Thyroid gland (tissue), 4 donors: ENCODE measurements at regions not wholly inside any gene's neighbourhood (a gene's known extent, or its start where the extent isn't known, plus 50 kb on each side); places are given as distances from the start of the nearest gene placed in this dataset.
"Not testable (repeated sequence)": the region's sequence is repeated elsewhere in the genome, so short reads cannot be mapped to it uniquely, and the experiment has no call there.

Experiments used
- DNase-seq, 2 donors: peaks; one replicate each; pipeline ENCODE4 v3.0.0-alpha.2; 2019
- H3K27ac ChIP-seq, 3 donors: fragments of 200-600 bp; sonication (generic); 1 replicate in 2 of 3; 2 replicates in 1 of 3; pipeline ENCODE4 v1.5.1; 2016 to 2019; ENCODE audit warnings: mild to moderate bottlenecking in 1 of 3, moderate library complexity in 1 of 3
- H3K27me3 ChIP-seq: fragments of 200-600 bp; sonication (generic); one replicate; pipeline ENCODE4 v1.5.1; 2019
- H3K36me3 ChIP-seq, 2 donors: fragments of 200-600 bp; sonication (generic); one replicate each; pipeline ENCODE4 v1.5.1; 2016 to 2019
- H3K4me1 ChIP-seq, 2 donors: fragments of 200-600 bp; sonication (generic); one replicate each; pipeline ENCODE4 v1.5.1; 2017 to 2019
- H3K4me3 ChIP-seq, 3 donors: fragments of 200-600 bp; sonication (generic); replicated peaks in 1 of 3; 1 replicate in 2 of 3; 2 replicates in 1 of 3; pipeline ENCODE4 v1.5.1; 2016; ENCODE audit warnings: mild to moderate bottlenecking in 1 of 3
- H3K9me3 ChIP-seq: fragments of 200-600 bp; sonication (generic); one replicate; pipeline ENCODE4 v1.5.1; 2017
- POLR2A ChIP-seq, 2 donors: fragments of 450-650 bp; IDR thresholded peaks; one replicate each; pipeline ENCODE4 v1.6.1; 2017; ENCODE audit warnings: antibody characterized with exemption in 2 of 2, mild to moderate bottlenecking in 2 of 2, moderate library complexity in 1 of 2
- WGBS, 2 donors: methylation state at CpG; one replicate each; pipeline ENCODE4 v1.1.5; 2017; 5-methylcytosine and 5-hydroxymethylcytosine counted together
- intact Hi-C: fragments of 100-400 bp; cut with DNase I; formaldehyde crosslinking; loops from one replicate; pipeline ENCODE4 v1.15.1; 2023
- TF ChIP-seq, protein P1 (sequence below), 6 experiments: fragments of 200-600 bp in 3 of 6; fragments of 450-650 bp in 3 of 6; sonication (generic) in 3 of 6; IDR thresholded peaks; one replicate each; pipeline ENCODE4 v1.5.1; 2016 to 2019; ENCODE audit warnings: antibody characterized with exemption in 6 of 6, mild to moderate bottlenecking in 2 of 6, inconsistent platforms in 1 of 6, moderate library complexity in 1 of 6

DNA sequence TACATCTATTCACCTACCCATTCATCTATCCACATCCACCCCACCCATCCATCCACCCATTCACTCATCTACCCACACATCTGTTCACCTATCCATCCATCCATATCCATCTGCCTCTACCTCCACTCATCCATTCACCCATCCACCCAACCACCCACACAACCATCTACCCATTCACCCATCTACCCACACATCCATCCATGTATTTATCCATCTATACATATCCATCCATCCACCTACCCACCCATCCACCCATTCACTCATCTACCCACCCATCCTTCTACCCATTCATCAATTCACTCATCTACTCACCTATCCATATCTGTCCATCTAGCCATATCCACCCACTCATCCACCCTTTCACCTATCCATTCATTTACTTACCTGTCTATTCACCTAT is 187.6 kb downstream of the ASB1 start:
- DNase-seq = no peak
- no peak overlapping the region for H3K4me3 ChIP-seq
- TF ChIP-seq POLR2A (IDR thresholded peaks at IDR 0.05) = no peak
- TF ChIP-seq, protein P1, sequence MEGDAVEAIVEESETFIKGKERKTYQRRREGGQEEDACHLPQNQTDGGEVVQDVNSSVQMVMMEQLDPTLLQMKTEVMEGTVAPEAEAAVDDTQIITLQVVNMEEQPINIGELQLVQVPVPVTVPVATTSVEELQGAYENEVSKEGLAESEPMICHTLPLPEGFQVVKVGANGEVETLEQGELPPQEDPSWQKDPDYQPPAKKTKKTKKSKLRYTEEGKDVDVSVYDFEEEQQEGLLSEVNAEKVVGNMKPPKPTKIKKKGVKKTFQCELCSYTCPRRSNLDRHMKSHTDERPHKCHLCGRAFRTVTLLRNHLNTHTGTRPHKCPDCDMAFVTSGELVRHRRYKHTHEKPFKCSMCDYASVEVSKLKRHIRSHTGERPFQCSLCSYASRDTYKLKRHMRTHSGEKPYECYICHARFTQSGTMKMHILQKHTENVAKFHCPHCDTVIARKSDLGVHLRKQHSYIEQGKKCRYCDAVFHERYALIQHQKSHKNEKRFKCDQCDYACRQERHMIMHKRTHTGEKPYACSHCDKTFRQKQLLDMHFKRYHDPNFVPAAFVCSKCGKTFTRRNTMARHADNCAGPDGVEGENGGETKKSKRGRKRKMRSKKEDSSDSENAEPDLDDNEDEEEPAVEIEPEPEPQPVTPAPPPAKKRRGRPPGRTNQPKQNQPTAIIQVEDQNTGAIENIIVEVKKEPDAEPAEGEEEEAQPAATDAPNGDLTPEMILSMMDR (IDR thresholded peaks at IDR 0.05) = no peak
- intact Hi-C loops = no loop called here
- no peaks in the 10 kb centered on the region for H3K27me3 ChIP-seq
- no peaks in the 10 kb centered on the region for H3K4me1 ChIP-seq
- no peaks in the 10 kb centered on the region for H3K9me3 ChIP-seq
- H3K27ac ChIP-seq = no peak overlapping the region
- H3K36me3 ChIP-seq = no peaks in the 10 kb centered on the region

DNA sequence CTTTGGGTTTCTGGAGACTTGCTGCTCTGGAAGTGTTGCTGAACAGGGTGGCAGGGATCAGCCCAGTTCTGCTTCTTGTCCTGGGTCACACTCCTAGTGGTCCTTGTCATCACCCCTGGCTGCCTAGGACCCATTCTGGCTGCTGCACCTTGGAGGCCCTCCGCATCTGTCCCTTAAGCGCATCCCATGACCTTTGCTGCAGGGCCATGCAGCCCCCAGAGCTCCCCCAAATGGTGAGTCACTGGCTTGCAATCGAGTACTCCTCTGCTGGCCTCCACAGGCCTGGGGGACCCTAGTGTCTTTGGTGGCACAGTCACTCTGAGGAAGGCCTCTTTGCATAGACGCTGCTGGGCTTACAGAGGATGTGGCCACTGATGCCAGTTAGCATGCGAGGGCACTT is 188.5 kb downstream of the ASB1 start:
- no peak for TF ChIP-seq POLR2A (IDR thresholded peaks at IDR 0.05)
- TF ChIP-seq, protein P1 (IDR thresholded peaks at IDR 0.05) = no peak
- intact Hi-C loops = no loop called here

GRCh38 chr2:238616681-238617080 is 190.0 kb downstream of the ASB1 start:
- Histone ChIP-seq H3K36me3 (no peaks in the 10 kb centered on the region), H3K27ac (no peak overlapping the region), H3K27me3 (no peaks in the 10 kb centered on the region), H3K9me3 (no peaks in the 10 kb centered on the region), H3K4me3 (no peak overlapping the region), H3K4me1 (no peaks in the 10 kb centered on the region)
- intact Hi-C loops = no loop called here
- DNase-seq = no peak
- 70 to 71% methylated on average over 5 of the region's 5 CpGs for WGBS, 2 donors
- TF ChIP-seq, protein P1 (IDR thresholded peaks at IDR 0.05) = no peak
- no peak for TF ChIP-seq POLR2A (IDR thresholded peaks at IDR 0.05)

More for the DNA sequence above, 188.5 kb downstream of the ASB1 start:
- DNase-seq = no peak
- 72 to 97% methylated on average over 3 of the region's 5 CpGs for WGBS, 2 donors
- H3K27me3 ChIP-seq = no peaks in the 10 kb centered on the region
- H3K9me3 ChIP-seq = no peaks in the 10 kb centered on the region
- H3K36me3 ChIP-seq = no peaks in the 10 kb centered on the region
- H3K4me1 ChIP-seq = no peaks in the 10 kb centered on the region
- H3K4me3 ChIP-seq = no peak overlapping the region
- H3K27ac ChIP-seq = no peak overlapping the region

DNA sequence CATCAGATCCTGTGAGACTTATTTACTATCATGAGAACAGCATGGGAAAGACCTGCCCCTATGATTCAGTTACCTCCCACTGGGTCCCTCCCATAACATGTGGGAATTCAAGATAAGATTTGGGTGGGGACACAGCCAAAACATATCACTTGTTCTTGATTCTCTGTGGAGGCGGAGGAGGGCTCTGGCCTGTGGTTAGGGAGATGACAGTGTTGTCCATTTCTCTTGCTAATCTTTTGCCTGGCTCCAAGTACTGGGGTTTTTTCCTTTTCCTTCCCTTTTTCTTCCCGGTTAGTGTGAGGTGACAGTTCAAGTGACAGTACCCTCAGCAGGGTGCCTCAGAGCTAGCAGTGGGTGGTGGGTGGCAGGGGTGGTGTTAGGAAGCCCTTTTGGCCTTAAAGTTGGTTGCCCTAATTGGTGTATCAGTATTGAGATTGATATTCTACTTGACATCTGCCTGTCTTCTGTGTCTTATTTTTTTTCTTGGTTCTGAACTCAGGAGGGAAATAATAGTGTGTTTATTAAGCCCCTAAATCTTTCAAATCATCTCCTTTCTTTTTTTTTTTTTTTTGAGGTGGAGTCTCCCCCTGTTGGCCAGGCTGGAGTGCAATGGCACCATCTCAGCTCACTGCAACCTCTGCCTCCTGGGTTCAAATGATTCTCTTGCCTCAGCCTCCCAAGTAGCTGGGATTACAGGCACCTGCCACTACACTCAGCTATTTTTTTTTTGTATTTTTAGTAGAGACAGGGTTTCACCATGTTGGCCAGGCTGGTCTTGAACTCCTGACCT is 192.0 kb downstream of the ASB1 start:
- H3K4me3 ChIP-seq, DNase-seq, H3K4me1 ChIP-seq, H3K27me3 ChIP-seq, intact Hi-C loops, H3K9me3 ChIP-seq, H3K36me3 ChIP-seq, H3K27ac ChIP-seq: not testable (repeated sequence)
- 68 to 81% methylated on average over 2 of the region's 2 CpGs for WGBS, 2 donors

DNA sequence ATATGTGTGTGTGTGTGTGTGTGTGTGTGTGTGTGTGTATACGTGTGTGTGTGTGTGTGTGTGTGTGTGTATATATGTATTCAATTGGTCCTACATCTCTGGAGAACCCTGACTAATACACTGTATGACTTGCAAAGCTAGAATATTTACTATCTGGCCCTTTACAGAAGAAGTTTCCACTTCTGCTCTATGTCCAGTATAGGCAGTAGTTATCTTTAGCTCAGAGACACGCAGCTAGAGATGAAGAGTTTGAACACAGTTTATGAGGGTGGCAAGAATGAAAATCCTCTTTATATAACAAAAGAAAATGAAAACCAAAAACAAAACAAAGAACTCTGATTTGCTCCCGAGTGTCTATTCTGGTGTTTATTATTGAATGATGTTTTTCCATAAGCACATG is 201.2 kb downstream of the ASB1 start:
- no peaks in the 10 kb centered on the region for H3K36me3 ChIP-seq
- no peak for TF ChIP-seq POLR2A (IDR thresholded peaks at IDR 0.05)
- TF ChIP-seq, protein P1 (IDR thresholded peaks at IDR 0.05) = no peak
- H3K4me3 ChIP-seq = no peak overlapping the region
- H3K9me3 ChIP-seq = no peaks in the 10 kb centered on the region
- H3K27me3 ChIP-seq = no peaks in the 10 kb centered on the region
- no peak for DNase-seq
- 56 to 67% methylated on average over 3 of the region's 3 CpGs for WGBS, 2 donors
- H3K4me1 ChIP-seq = no peaks in the 10 kb centered on the region
- intact Hi-C loops = no loop called here
- H3K27ac ChIP-seq = no peak overlapping the region
